IMR-90 (cell line): ENCODE measurements at regions not wholly inside any gene's neighbourhood (a gene's known extent, or its start where the extent isn't known, plus 50 kb on each side); places are given as distances from the start of the nearest gene placed in this dataset.

Experiments used
- ATAC-seq: fragments of 200-7000 bp; cut with Tn5 transposase; 2 replicates; pipeline ENCODE4 v1.9.1; 2020; ENCODE audit warnings: low read depth, mild to moderate bottlenecking, moderate library complexity
- BruUV-seq: library from RNA; stranded (reverse); fragments of 400-500 nt; replicated peaks from 2 replicates; lab custom pipeline; 2021; lab: Mats Ljungman, UMichigan
- CTCF ChIA-PET: fragments of 300-600 bp; formaldehyde crosslinking; extraction: SDS; loops from one replicate; lab custom pipeline; 2021; ENCODE audit warnings: antibody characterized with exemption; lab: Yijun Ruan, JAX
- POLR2A ChIA-PET: fragments of 300-600 bp; sonication (Branson Sonifier 250); formaldehyde crosslinking; loops from one replicate; lab custom pipeline; 2022; ENCODE audit warnings: antibody characterized with exemption; ENCODE audit not compliant: unreplicated experiment; lab: Charles Lee
- DNase-seq: peaks from one replicate; pipeline ENCODE4 v3.0.0; 2013
- H2AFZ ChIP-seq: replicated peaks from 2 replicates; pipeline ENCODE3; 2013; ENCODE audit warnings: low read length, mild to moderate bottlenecking; ENCODE audit not compliant: poor library complexity
- H2AK5ac ChIP-seq: 2 replicates; pipeline ENCODE4 v1.6.1; 2013; ENCODE audit warnings: low read depth, low read length, inconsistent platforms
- H2AK9ac ChIP-seq: replicated peaks from 2 replicates; pipeline ENCODE3; 2013; ENCODE audit warnings: mild to moderate bottlenecking, low read depth, low read length, moderate library complexity; ENCODE audit not compliant: poor library complexity
- H2BK120ac ChIP-seq: 2 replicates; pipeline ENCODE4 v1.6.1; 2013; ENCODE audit warnings: low read depth, low read length, inconsistent platforms
- H2BK15ac ChIP-seq: 3 replicates; pipeline ENCODE4 v1.6.1; 2013; ENCODE audit warnings: low read depth, low read length, inconsistent platforms
- H2BK20ac ChIP-seq: 2 replicates; pipeline ENCODE4 v1.6.1; 2013; ENCODE audit warnings: low read depth, mild to moderate bottlenecking, inconsistent platforms, low read length, moderate library complexity
- H2BK5ac ChIP-seq: 2 replicates; pipeline ENCODE4 v1.6.1; 2013; ENCODE audit warnings: mild to moderate bottlenecking, low read depth, low read length, inconsistent platforms; ENCODE audit not compliant: poor library complexity, severe bottlenecking
- H3K14ac ChIP-seq: replicated peaks from 2 replicates; pipeline ENCODE4 v1.6.1; 2013; ENCODE audit warnings: low read depth, low read length, inconsistent platforms
- H3K18ac ChIP-seq: 2 replicates; pipeline ENCODE4 v1.6.1; 2013; ENCODE audit warnings: low read depth, low read length, control low read depth
- H3K23ac ChIP-seq: 2 replicates; pipeline ENCODE4 v1.6.1; 2013; ENCODE audit warnings: low read depth, low read length, inconsistent platforms
- H3K27ac ChIP-seq: 2 replicates; pipeline ENCODE4 v1.5.1; 2013; ENCODE audit warnings: mild to moderate bottlenecking, control low read depth, low read length; ENCODE audit not compliant: insufficient read depth
- H3K27me3 ChIP-seq: 2 replicates; pipeline ENCODE4 v1.6.1; 2013; ENCODE audit warnings: low read length; ENCODE audit not compliant: control insufficient read depth, insufficient read depth
- H3K36me3 ChIP-seq: 2 replicates; pipeline ENCODE4 v1.6.1; 2013; ENCODE audit warnings: low read length, mixed read lengths; ENCODE audit not compliant: control insufficient read depth, insufficient read depth
- H3K4ac ChIP-seq: 2 replicates; pipeline ENCODE4 v1.6.1; 2013; ENCODE audit warnings: low read depth, low read length, inconsistent platforms
- H3K4me1 ChIP-seq: 2 replicates; pipeline ENCODE4 v1.6.1; 2013; ENCODE audit warnings: low read length, mixed read lengths; ENCODE audit not compliant: control insufficient read depth, insufficient read depth
- H3K4me2 ChIP-seq: 2 replicates; pipeline ENCODE4 v1.6.1; 2013; ENCODE audit warnings: low read depth, mild to moderate bottlenecking, control low read depth, low read length, moderate library complexity
- H3K4me3 ChIP-seq: 2 replicates; pipeline ENCODE4 v1.5.1; 2013; ENCODE audit warnings: low read depth, mild to moderate bottlenecking, control low read depth, low read length, moderate library complexity; ENCODE audit not compliant: insufficient read depth
- H3K56ac ChIP-seq: 2 replicates; pipeline ENCODE4 v1.6.1; 2013; ENCODE audit warnings: low read length, inconsistent platforms; ENCODE audit not compliant: insufficient read depth; ENCODE audit errors: extremely low read depth
- H3K79me1 ChIP-seq, 2 experiments: 2 replicates each; pipeline ENCODE4 v1.6.1; 2013; ENCODE audit warnings: low read length in 2 of 2, inconsistent platforms in 1 of 2, low read depth in 1 of 2
- H3K9ac ChIP-seq: 2 replicates; pipeline ENCODE4 v1.6.1; 2013; ENCODE audit warnings: low read depth, low read length, control low read depth
- H3K9me1 ChIP-seq: 2 replicates; pipeline ENCODE4 v1.6.1; 2013; ENCODE audit warnings: low read length, inconsistent platforms; ENCODE audit not compliant: insufficient read depth
- H3K9me3 ChIP-seq: 2 replicates; pipeline ENCODE4 v1.6.1; 2013; ENCODE audit warnings: low read length; ENCODE audit not compliant: control insufficient read depth, insufficient read depth
- H4K20me1 ChIP-seq: 2 replicates; pipeline ENCODE4 v1.6.1; 2013; ENCODE audit warnings: low read length, inconsistent platforms; ENCODE audit not compliant: insufficient read depth
- H4K5ac ChIP-seq: 2 replicates; pipeline ENCODE4 v1.6.1; 2013; ENCODE audit warnings: mild to moderate bottlenecking, low read depth, low read length, control low read depth
- H4K8ac ChIP-seq, 2 experiments: 2 replicates each; pipeline ENCODE4 v1.6.1; 2013; ENCODE audit warnings: low read depth in 2 of 2, low read length in 2 of 2, control low read depth in 1 of 2, inconsistent platforms in 1 of 2
- H4K91ac ChIP-seq: 2 replicates; pipeline ENCODE4 v1.6.1; 2013; ENCODE audit warnings: low read depth, low read length, inconsistent platforms; ENCODE audit not compliant: insufficient read depth
- BHLHE40 ChIP-seq: fragments of 150-350 bp; IDR thresholded peaks from 2 replicates; pipeline ENCODE4 v1.6.1; 2016; ENCODE audit warnings: mild to moderate bottlenecking, low read depth, low read length
- CEBPB ChIP-seq: IDR thresholded peaks from 2 replicates; pipeline ENCODE4 v1.6.1; 2012; ENCODE audit warnings: low read depth, low read length, improper control_type of control experiment
- CHD1 ChIP-seq: IDR thresholded peaks from 2 replicates; pipeline ENCODE4 v1.6.1; 2012; ENCODE audit warnings: low read depth, low read length, improper control_type of control experiment
- CTCF ChIP-seq: conservative IDR thresholded peaks from 2 replicates; pipeline ENCODE4 v1.5.1; 2012; ENCODE audit warnings: mild to moderate bottlenecking, low read depth, low read length, improper control_type of control experiment
- ELK1 ChIP-seq: fragments of 150-350 bp; IDR thresholded peaks from 2 replicates; pipeline ENCODE4 v1.6.1; 2016; ENCODE audit warnings: low read depth, mild to moderate bottlenecking, low read length, moderate library complexity, borderline replicate concordance
- FOS ChIP-seq: fragments of 150-350 bp; IDR thresholded peaks from 2 replicates; pipeline ENCODE4 v1.6.1; 2016; ENCODE audit warnings: low read depth, low read length
- MAFK ChIP-seq: IDR thresholded peaks from 2 replicates; pipeline ENCODE4 v1.6.1; 2012; ENCODE audit warnings: low read depth, low read length, improper control_type of control experiment
- MAZ ChIP-seq: IDR thresholded peaks from 2 replicates; pipeline ENCODE4 v1.6.1; 2012; ENCODE audit warnings: low read depth, mild to moderate bottlenecking, low read length, improper control_type of control experiment, moderate library complexity, borderline replicate concordance
- MXI1 ChIP-seq: IDR thresholded peaks from 2 replicates; pipeline ENCODE4 v1.6.1; 2012; ENCODE audit warnings: low read depth, mild to moderate bottlenecking, low read length, moderate library complexity, borderline replicate concordance
- NFE2L2 ChIP-seq: fragments of 150-350 bp; IDR thresholded peaks from 2 replicates; pipeline ENCODE4 v1.6.1; 2016; ENCODE audit warnings: low read depth, mild to moderate bottlenecking, low read length
- POLR2A ChIP-seq: IDR thresholded peaks from 2 replicates; pipeline ENCODE4 v1.6.1; 2012; ENCODE audit warnings: mild to moderate bottlenecking, low read depth, low read length
- RAD21 ChIP-seq: IDR thresholded peaks from 2 replicates; pipeline ENCODE4 v1.6.1; 2012; ENCODE audit warnings: low read length, improper control_type of control experiment
- RCOR1 ChIP-seq: IDR thresholded peaks from 2 replicates; pipeline ENCODE4 v1.6.1; 2012; ENCODE audit warnings: mild to moderate bottlenecking, low read length, improper control_type of control experiment; ENCODE audit not compliant: insufficient replicate concordance
- RFX5 ChIP-seq: IDR thresholded peaks from 2 replicates; pipeline ENCODE4 v1.8.0; 2012; ENCODE audit warnings: low read depth, mild to moderate bottlenecking, low read length, moderate library complexity
- SMC3 ChIP-seq: fragments of 150-350 bp; IDR thresholded peaks from 2 replicates; pipeline ENCODE4 v1.6.1; 2016; ENCODE audit warnings: low read depth, mild to moderate bottlenecking, antibody characterized with exemption, low read length, moderate library complexity
- USF2 ChIP-seq: fragments of 150-350 bp; IDR thresholded peaks from 2 replicates; pipeline ENCODE4 v1.6.1; 2017; ENCODE audit warnings: mild to moderate bottlenecking, antibody characterized with exemption, low read length, low read depth
- WGBS, 2 experiments: methylation state at CpG; one replicate each; pipeline versions ENCODE4 v1.1.5 to v1.1.7; 2013; ENCODE audit warnings: missing lambda C conversion rate in 2 of 2; ENCODE audit not compliant: insufficient read length in 1 of 2; ENCODE audit errors: extremely low coverage in 2 of 2; 5-methylcytosine and 5-hydroxymethylcytosine counted together
- dilution Hi-C: fragments of 300-500 bp; cut with HindIII; formaldehyde crosslinking; loops from one replicate; pipeline ENCODE4 v1.14.3; 2018; ENCODE audit warnings: low sequenced_read_pairs; ENCODE audit not compliant: unreplicated experiment
- in situ Hi-C: fragments of 300-500 bp; cut with MboI; formaldehyde crosslinking; loops from 3 replicates; pipeline ENCODE4 v1.14.3; 2019; ENCODE audit warnings: low sequenced_read_pairs, inconsistent platforms, mixed read lengths
- intact Hi-C: fragments of 100-400 bp; cut with micrococcal nuclease; formaldehyde crosslinking; loops from 2 replicates; pipeline ENCODE4 v1.10.0; 2022

GRCh38 chr22:42322562-42322926 is 52.1 kb upstream of the TCF20 start:
- Histone ChIP-seq H2BK15ac (no peak overlapping the region), H3K9ac (no peak overlapping the region), H3K79me1 (no peaks in the 10 kb centered on the region), H2BK120ac (no peak overlapping the region), H4K5ac (no peak overlapping the region), H3K4me3 (no peak overlapping the region), H3K27ac (no peak overlapping the region), H3K36me3 (no peaks in the 10 kb centered on the region), H3K4ac (no peak overlapping the region), H3K4me2 (no peak overlapping the region), H2AK5ac (no peak overlapping the region), H2AK9ac (no peak overlapping the region), H4K20me1 (peaks cover 6% of the 10 kb centered on the region; the same call in 1 of the 2 replicates), H2BK20ac (no peak overlapping the region), H3K18ac (no peak overlapping the region), H3K4me1 (no peaks in the 10 kb centered on the region), H2AFZ (no peak overlapping the region), H4K8ac (no peak overlapping the region), H3K14ac (no peak overlapping the region), H3K23ac (no peak overlapping the region), H2BK5ac (no peak overlapping the region), H3K9me1 (no peaks in the 10 kb centered on the region), H3K9me3 (no peaks in the 10 kb centered on the region), H4K91ac (no peak overlapping the region), H3K56ac (no peak overlapping the region), H3K27me3 (no peaks in the 10 kb centered on the region; the same call in 1 of the 2 replicates)
- ChIA-PET POLR2A (no interaction called here), CTCF (no interaction called here)
- WGBS, 2 experiments, result 57% methylated on average over 3 of the region's 4 CpGs; no CpG with 5 or more reads in 1 of the 2 experiments
- DNase-seq (no peak), ATAC-seq (no peak)
- BruUV-seq, result no TSS peak
- in situ Hi-C loops (no loop called here), dilution Hi-C loops (no loop called here), intact Hi-C loops (no loop called here)
- TF ChIP-seq RCOR1, result no peak
- no peak for TF ChIP-seq BHLHE40
- TF ChIP-seq RAD21, result no peak
- TF ChIP-seq ELK1, result no peak
- no peak for TF ChIP-seq RFX5
- no peak for TF ChIP-seq MAZ
- TF ChIP-seq CHD1, result no peak
- TF ChIP-seq USF2, result no peak
- TF ChIP-seq POLR2A, result no peak
- TF ChIP-seq NFE2L2, result no peak
- TF ChIP-seq CTCF, result no peak
- no peak for TF ChIP-seq SMC3
- TF ChIP-seq MAFK, result no peak
- TF ChIP-seq MXI1, result no peak
- TF ChIP-seq FOS, result no peak
- no peak for TF ChIP-seq CEBPB
